Progenitor cell of endocrine pancreas (in vitro differentiated cells): ENCODE measurements at regions not wholly inside any gene's neighbourhood (a gene's known extent, or its start where the extent isn't known, plus 50 kb on each side); places are given as distances from the start of the nearest gene placed in this dataset.

Experiments
- DNase-seq: peaks from one replicate; pipeline ENCODE4 v3.0.0; 2021; ENCODE audit warnings: low spot score; ENCODE audit not compliant: unreplicated experiment
- H3K27ac Mint-ChIP-seq: 2 replicates; pipeline ENCODE4 v1.8.0; 2021; ENCODE audit warnings: mild to moderate bottlenecking, moderate library complexity, mixed read lengths
- H3K27me3 Mint-ChIP-seq: 2 replicates; pipeline ENCODE4 v1.8.0; 2021; ENCODE audit warnings: mixed read lengths
- H3K36me3 Mint-ChIP-seq: 2 replicates; pipeline ENCODE4 v1.8.0; 2022; ENCODE audit warnings: mixed read lengths; ENCODE audit not compliant: insufficient read depth
- H3K4me1 Mint-ChIP-seq: 2 replicates; pipeline ENCODE4 v1.8.0; 2021; ENCODE audit warnings: low read depth, mixed read lengths
- H3K4me3 Mint-ChIP-seq: 2 replicates; pipeline ENCODE4 v1.8.0; 2021; ENCODE audit warnings: low read depth, mild to moderate bottlenecking, moderate library complexity, mixed read lengths
- H3K9me3 Mint-ChIP-seq: 2 replicates; pipeline ENCODE4 v1.8.0; 2021; ENCODE audit warnings: low read depth, mixed read lengths
- CTCF ChIP-seq: fragments of 200-600 bp; sonication (generic); IDR thresholded peaks from one replicate; pipeline ENCODE4 v1.5.0; 2021; ENCODE audit warnings: antibody characterized with exemption, mild to moderate bottlenecking; ENCODE audit not compliant: unreplicated experiment

DNA sequence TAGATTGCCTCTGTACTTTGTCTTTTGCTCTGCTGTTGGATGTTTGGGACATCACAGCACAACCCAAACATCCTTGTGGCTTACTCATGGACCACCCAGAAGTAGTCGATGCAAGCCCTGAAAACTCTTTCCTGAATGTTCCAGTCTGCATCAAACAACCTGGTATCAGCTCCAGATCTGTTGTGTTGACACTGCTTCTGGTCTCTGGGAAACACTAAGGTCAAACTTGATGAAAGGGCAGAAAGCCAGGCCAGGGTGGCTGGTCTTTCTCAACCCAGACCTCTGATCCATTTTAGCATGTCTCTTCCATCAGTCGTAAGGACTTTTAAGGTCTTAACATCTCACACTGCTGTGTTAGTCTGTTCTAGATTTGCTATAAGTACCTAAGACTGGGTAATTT lies 265.7 kb downstream of the ZNF536 start:
- Mint-ChIP-seq H3K4me3 (no peak overlapping the region), H3K27me3 (peaks cover 15% of the 10 kb centered on the region), H3K9me3 (peaks cover 11% of the 10 kb centered on the region), H3K36me3 (no peaks in the 10 kb centered on the region), H3K4me1 (peaks cover 1% of the 10 kb centered on the region), H3K27ac (no peak overlapping the region)
- no peak for TF ChIP-seq CTCF
- DNase-seq: no peak

- DNase-seq: no peak
- Mint-ChIP-seq H3K27me3 (peaks cover 5% of the 10 kb centered on the region), H3K36me3 (no peaks in the 10 kb centered on the region), H3K4me3 (no peak overlapping the region), H3K4me1 (peaks cover 1% of the 10 kb centered on the region), H3K9me3 (peaks cover 11% of the 10 kb centered on the region), H3K27ac (no peak overlapping the region)
- no peak for TF ChIP-seq CTCF
Observed at GRCh38 chr19:30634996-30635975, 263.1 kb downstream of the ZNF536 start.

DNA sequence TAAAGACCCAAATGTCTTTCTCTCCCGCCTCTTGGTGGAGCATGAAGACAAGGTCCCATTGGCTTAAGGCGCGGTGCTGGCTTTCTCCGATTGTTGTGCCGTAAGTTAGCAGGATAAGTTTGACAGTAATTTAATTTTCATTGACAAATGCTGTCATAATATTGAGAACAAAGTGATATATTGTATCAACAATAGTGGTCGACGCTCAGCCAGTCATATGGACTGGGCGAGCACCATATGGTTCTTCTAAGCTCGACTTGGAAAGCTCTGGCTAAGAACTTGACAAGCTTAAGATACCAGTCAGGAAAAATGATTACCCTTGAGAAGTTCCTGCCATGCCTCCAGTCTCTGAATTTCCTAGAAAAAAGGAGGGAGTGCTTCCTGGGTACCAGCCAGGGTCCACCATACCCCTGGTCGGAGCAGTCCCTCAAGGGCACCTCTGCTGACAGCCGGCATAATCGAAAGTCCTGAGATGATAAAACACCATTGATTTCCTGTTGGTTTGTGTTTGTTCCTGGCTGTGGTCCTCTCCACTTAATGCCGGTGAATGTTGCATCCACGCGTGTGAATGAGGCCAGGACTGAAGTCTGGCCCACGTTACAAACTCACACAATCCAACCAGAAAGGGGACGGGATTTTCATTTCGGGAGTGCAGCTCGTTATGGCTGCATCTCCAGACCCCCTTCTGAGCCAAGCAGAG lies 262.1 kb downstream of the ZNF536 start:
- Mint-ChIP-seq H3K4me1 (peaks cover 1% of the 10 kb centered on the region), H3K4me3 (no peak overlapping the region), H3K27me3 (peaks cover 5% of the 10 kb centered on the region), H3K27ac (no peak overlapping the region), H3K36me3 (no peaks in the 10 kb centered on the region), H3K9me3 (peaks cover 11% of the 10 kb centered on the region)
- no peak for TF ChIP-seq CTCF
- DNase-seq: no peak

GRCh38 chr19:30631033-30631370 lies 258.8 kb downstream of the ZNF536 start:
- Mint-ChIP-seq H3K36me3 (no peaks in the 10 kb centered on the region), H3K27ac (no peak overlapping the region), H3K4me1 (peaks cover 1% of the 10 kb centered on the region), H3K27me3 (peaks cover 2% of the 10 kb centered on the region), H3K9me3 (no peaks in the 10 kb centered on the region), H3K4me3 (no peak overlapping the region)
- TF ChIP-seq CTCF: no peak
- DNase-seq: no peak

- H3K9me3 Mint-ChIP-seq: no peaks in the 10 kb centered on the region
- no peak for TF ChIP-seq CTCF
- DNase-seq: no peak
- no peaks in the 10 kb centered on the region for H3K36me3 Mint-ChIP-seq
- H3K4me1 Mint-ChIP-seq: peaks cover 1% of the 10 kb centered on the region
- peaks cover 2% of the 10 kb centered on the region for H3K27me3 Mint-ChIP-seq
- no peak overlapping the region for H3K27ac Mint-ChIP-seq
- H3K4me3 Mint-ChIP-seq: no peak overlapping the region
Observed at GRCh38 chr19:30630289-30631032, 258.3 kb downstream of the ZNF536 start.
